Gastroesophageal sphincter (tissue), 3 donors: ENCODE measurements at regions not wholly inside any gene's neighbourhood (a gene's known extent, or its start where the extent isn't known, plus 50 kb on each side); places are given as distances from the start of the nearest gene placed in this dataset.

Source experiments
- CTCF ChIP-seq, 4 experiments: fragments of 200-600 bp in 2 of 4; fragments of 450-650 bp in 2 of 4; sonication (generic) in 1 of 4; IDR thresholded peaks; one replicate each; pipeline ENCODE4 v1.5.1; 2017 to 2019; ENCODE audit warnings: antibody characterized with exemption in 4 of 4, mild to moderate bottlenecking in 2 of 4, moderate library complexity in 2 of 4
- POLR2A ChIP-seq, 2 donors: fragments of 450-650 bp; IDR thresholded peaks; one replicate each; pipeline ENCODE4 v1.6.1; 2017; ENCODE audit warnings: antibody characterized with exemption in 2 of 2, mild to moderate bottlenecking in 2 of 2, moderate library complexity in 1 of 2

- TF ChIP-seq CTCF (IDR thresholded peaks at IDR 0.05) (no peak), POLR2A (IDR thresholded peaks at IDR 0.05) (no peak)
Observed at GRCh38 chrY:19590235-19590634, 154.3 kb downstream of the KDM5D start.
